ENCODE measurements at regions not wholly inside any gene's neighbourhood (a gene's known extent, or its start where the extent isn't known, plus 50 kb on each side); places are given as distances from the start of the nearest gene placed in this dataset.

DNA sequence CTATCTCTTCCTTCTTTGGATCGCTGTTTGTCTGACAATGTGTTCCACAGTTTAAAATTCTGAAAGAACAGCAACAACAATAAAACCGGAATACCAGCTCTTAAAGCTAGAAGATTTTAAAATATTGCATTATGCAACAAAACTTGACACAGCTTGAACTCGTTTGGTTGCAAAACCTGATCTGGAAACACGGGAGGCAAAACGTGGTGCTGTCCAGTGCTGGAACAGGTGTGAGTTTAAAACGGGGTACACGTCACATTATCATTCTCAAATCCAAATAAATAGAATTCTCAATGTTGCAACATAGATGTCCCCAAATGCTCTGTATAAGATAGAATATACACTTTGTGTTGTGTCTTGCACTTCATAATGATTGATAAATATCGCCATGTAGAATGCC is 110.9 kb upstream of the LYSMD4 start:
- TF ChIP-seq KDM4B (CRISPR knock-in tag; IDR thresholded peaks at IDR 0.05) = no peak
- no peak for TF ChIP-seq MTF1 (CRISPR knock-in tag; IDR thresholded peaks at IDR 0.05)
- no peak for TF ChIP-seq ZFX (CRISPR knock-in tag; IDR thresholded peaks at IDR 0.05; ENCODE audit: low read depth)
- no peak for TF ChIP-seq CCAR2 (optimal IDR thresholded peaks at IDR 0.05; ENCODE audit: low read depth, low read length)
- TF ChIP-seq CHD4 (IDR thresholded peaks at IDR 0.05; ENCODE audit: borderline replicate concordance, low read length) = no peak
- no peak for TF ChIP-seq SMAD3 (CRISPR knock-in tag; IDR thresholded peaks at IDR 0.05)
- no peak for TF ChIP-seq WIZ (CRISPR knock-in tag; IDR thresholded peaks at IDR 0.05)
- TF ChIP-seq MXI1 (IDR thresholded peaks at IDR 0.05; ENCODE audit: borderline replicate concordance, low read depth, low read length) = no peak
- no peak for TF ChIP-seq ADNP (CRISPR knock-in tag; IDR thresholded peaks at IDR 0.05)
- TF ChIP-seq TOPORS (CRISPR knock-in tag; IDR thresholded peaks at IDR 0.05) = no peak
- no peak for TF ChIP-seq POLR2A (IDR thresholded peaks at IDR 0.05; ENCODE audit: insufficient read depth in 1 of 2, low read depth in 2 of 2, low read length in 2 of 2)
- TF ChIP-seq, protein P1, sequence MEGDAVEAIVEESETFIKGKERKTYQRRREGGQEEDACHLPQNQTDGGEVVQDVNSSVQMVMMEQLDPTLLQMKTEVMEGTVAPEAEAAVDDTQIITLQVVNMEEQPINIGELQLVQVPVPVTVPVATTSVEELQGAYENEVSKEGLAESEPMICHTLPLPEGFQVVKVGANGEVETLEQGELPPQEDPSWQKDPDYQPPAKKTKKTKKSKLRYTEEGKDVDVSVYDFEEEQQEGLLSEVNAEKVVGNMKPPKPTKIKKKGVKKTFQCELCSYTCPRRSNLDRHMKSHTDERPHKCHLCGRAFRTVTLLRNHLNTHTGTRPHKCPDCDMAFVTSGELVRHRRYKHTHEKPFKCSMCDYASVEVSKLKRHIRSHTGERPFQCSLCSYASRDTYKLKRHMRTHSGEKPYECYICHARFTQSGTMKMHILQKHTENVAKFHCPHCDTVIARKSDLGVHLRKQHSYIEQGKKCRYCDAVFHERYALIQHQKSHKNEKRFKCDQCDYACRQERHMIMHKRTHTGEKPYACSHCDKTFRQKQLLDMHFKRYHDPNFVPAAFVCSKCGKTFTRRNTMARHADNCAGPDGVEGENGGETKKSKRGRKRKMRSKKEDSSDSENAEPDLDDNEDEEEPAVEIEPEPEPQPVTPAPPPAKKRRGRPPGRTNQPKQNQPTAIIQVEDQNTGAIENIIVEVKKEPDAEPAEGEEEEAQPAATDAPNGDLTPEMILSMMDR (CRISPR knock-in tag; IDR thresholded peaks at IDR 0.05) = no peak
- no peak for TF ChIP-seq EZH2 (conservative IDR thresholded peaks at IDR 0.05; ENCODE audit: low read depth, low read length)

All from HepG2 (cell line).